HG03457 (cell line): ENCODE measurements at regions not wholly inside any gene's neighbourhood (a gene's known extent, or its start where the extent isn't known, plus 50 kb on each side); places are given as distances from the start of the nearest gene placed in this dataset.

ENCODE experiments used
- ATAC-seq: cut with Tn5 transposase; IDR thresholded peaks from one replicate; pipeline ENCODE4 v1.9.1; 2021; ENCODE audit warnings: moderate number of reproducible peaks; ENCODE audit not compliant: unreplicated experiment

GRCh38 chr1:79614762-79615161 lies 608.2 kb upstream of the ADGRL4 start:
- ATAC-seq: no peak

GRCh38 chr1:79614106-79614505 lies 607.6 kb upstream of the ADGRL4 start:
- ATAC-seq: no peak

- ATAC-seq: no peak
Measured at GRCh38 chr1:79613046-79613445, 606.5 kb upstream of the ADGRL4 start.

- no peak for ATAC-seq
Measured at GRCh38 chr1:79604490-79605198, 598.1 kb upstream of the ADGRL4 start.

- no peak for ATAC-seq
Measured at GRCh38 chr1:79603843-79604242, 597.3 kb upstream of the ADGRL4 start.

- ATAC-seq: no peak
Measured at GRCh38 chr1:79599257-79599656, 592.7 kb upstream of the ADGRL4 start.

GRCh38 chr1:79595931-79596330 lies 589.4 kb upstream of the ADGRL4 start:
- ATAC-seq: no peak

- ATAC-seq: no peak
Measured at GRCh38 chr1:79594121-79594698, 587.7 kb upstream of the ADGRL4 start.

- no peak for ATAC-seq
Measured at GRCh38 chr1:79592707-79593106, 586.2 kb upstream of the ADGRL4 start.

GRCh38 chr1:79588719-79589118 lies 582.2 kb upstream of the ADGRL4 start:
- no peak for ATAC-seq

- ATAC-seq: no peak
Measured at GRCh38 chr1:79587229-79587628, 580.7 kb upstream of the ADGRL4 start.

- ATAC-seq: no peak
Measured at GRCh38 chr1:79585801-79586200, 579.3 kb upstream of the ADGRL4 start.

- ATAC-seq: no peak
Measured at GRCh38 chr1:79575424-79575823, 568.9 kb upstream of the ADGRL4 start.

GRCh38 chr1:79568411-79568810 lies 561.9 kb upstream of the ADGRL4 start:
- no peak for ATAC-seq

- ATAC-seq: no peak
Measured at GRCh38 chr1:79561521-79561978, 555.0 kb upstream of the ADGRL4 start.

GRCh38 chr1:79556189-79556588 lies 549.7 kb upstream of the ADGRL4 start:
- no peak for ATAC-seq

- ATAC-seq: no peak
Measured at GRCh38 chr1:79554688-79555087, 548.2 kb upstream of the ADGRL4 start.

- ATAC-seq: no peak
Measured at GRCh38 chr1:79551321-79551720, 544.8 kb upstream of the ADGRL4 start.

GRCh38 chr1:79550402-79550801 lies 543.9 kb upstream of the ADGRL4 start:
- ATAC-seq: no peak

- ATAC-seq: no peak
Measured at GRCh38 chr1:79549201-79549600, 542.7 kb upstream of the ADGRL4 start.

GRCh38 chr1:79547514-79547913 lies 541.0 kb upstream of the ADGRL4 start:
- ATAC-seq: no peak

- no peak for ATAC-seq
Measured at GRCh38 chr1:79543394-79543793, 536.9 kb upstream of the ADGRL4 start.

- no peak for ATAC-seq
Measured at GRCh38 chr1:79539001-79539400, 532.5 kb upstream of the ADGRL4 start.
